ENCODE measurements at regions not wholly inside any gene's neighbourhood (a gene's known extent, or its start where the extent isn't known, plus 50 kb on each side); places are given as distances from the start of the nearest gene placed in this dataset.

DNA sequence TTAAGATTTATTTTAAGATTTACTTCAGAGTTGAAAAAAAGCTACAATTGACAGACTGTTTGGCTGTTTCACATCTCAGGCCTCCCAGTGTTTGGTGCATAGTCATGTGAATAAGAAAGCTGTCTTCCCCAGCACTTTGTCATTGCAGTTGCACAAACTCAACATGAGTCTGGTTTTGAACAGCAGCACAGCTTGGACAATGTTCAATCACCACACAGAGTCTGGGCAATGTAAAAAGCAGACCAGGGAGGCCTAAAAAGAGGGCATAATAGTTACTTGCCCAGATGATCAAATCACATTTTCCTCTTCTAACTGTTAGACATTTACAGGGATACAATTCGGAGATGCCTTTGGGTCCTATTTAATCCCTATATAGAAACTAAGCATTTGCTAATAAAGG, 1055.0 kb downstream of the RPA4 start:
- Mint-ChIP-seq H3K9me3 (no peaks in the 10 kb centered on the region), H3K4me3 (no peak overlapping the region), H3K27me3 (ENCODE audit: low read depth, poor library complexity) (no peaks in the 10 kb centered on the region), H3K27ac (no peak overlapping the region), H3K36me3 (ENCODE audit: low read depth) (no peaks in the 10 kb centered on the region), H3K4me1 (no peaks in the 10 kb centered on the region)
- TF ChIP-seq, protein P1, sequence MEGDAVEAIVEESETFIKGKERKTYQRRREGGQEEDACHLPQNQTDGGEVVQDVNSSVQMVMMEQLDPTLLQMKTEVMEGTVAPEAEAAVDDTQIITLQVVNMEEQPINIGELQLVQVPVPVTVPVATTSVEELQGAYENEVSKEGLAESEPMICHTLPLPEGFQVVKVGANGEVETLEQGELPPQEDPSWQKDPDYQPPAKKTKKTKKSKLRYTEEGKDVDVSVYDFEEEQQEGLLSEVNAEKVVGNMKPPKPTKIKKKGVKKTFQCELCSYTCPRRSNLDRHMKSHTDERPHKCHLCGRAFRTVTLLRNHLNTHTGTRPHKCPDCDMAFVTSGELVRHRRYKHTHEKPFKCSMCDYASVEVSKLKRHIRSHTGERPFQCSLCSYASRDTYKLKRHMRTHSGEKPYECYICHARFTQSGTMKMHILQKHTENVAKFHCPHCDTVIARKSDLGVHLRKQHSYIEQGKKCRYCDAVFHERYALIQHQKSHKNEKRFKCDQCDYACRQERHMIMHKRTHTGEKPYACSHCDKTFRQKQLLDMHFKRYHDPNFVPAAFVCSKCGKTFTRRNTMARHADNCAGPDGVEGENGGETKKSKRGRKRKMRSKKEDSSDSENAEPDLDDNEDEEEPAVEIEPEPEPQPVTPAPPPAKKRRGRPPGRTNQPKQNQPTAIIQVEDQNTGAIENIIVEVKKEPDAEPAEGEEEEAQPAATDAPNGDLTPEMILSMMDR (IDR thresholded peaks at IDR 0.05): no peak
- no peak for DNase-seq

DNA sequence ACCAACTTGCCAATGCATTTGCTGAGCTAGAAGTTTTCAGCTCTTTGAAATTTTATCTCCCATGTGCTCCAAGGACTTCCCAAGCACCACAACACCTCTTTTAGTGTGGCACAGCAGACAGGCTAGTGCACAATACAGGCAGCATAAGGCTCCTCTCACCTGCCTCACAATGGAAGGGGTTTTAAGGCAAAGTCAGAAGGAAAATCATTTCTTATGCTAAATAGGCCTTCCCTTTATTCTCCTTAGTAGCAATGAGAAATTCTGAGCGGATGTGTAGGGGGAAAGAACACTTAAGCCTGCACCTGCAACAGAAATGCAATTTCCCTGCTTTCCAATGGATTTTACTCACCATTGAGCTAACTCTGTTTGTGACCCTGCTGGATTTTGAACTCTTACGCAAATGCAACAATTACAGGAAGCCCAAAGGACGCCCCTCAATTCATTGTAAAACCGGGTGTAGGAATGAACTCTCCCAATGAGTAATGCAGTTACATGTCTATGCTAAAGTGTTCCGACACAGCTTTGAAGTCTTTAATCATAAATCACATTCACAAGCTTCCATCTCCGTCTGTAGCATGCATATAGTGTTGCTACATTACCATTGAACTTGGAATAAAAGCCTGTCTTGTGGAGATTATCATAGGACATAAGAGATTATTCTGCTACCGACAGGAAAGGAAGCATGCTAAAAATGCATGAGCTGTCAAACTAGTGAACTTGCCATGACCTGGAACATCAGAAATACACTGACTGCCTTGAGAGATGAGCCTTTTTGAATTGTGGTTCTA, 1084.9 kb downstream of the RPA4 start:
- Mint-ChIP-seq H3K27me3 (ENCODE audit: low read depth, poor library complexity) (no peaks in the 10 kb centered on the region), H3K27ac (no peak overlapping the region)

DNA sequence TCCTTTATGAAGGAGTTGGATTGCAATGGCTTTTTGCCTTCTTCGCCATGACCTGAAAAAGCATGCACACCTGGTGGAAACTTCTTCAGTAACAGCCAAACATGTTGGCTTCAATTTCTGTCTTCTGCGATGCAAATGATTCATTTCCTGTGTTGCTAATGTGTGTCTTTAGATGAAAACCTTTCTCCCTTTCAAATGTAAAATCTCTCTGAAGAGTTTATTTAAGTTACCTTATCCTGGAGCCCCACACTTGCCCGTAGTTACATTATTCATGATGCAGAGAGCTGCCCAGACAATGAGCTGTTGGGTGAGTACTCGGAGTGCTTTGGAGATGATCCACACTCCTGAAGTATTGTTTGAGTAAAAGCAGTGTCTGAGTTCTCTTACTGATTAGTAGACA, 1100.9 kb downstream of the RPA4 start:
- Mint-ChIP-seq H3K9me3 (no peaks in the 10 kb centered on the region), H3K36me3 (ENCODE audit: low read depth) (no peaks in the 10 kb centered on the region), H3K27ac (no peak overlapping the region), H3K4me3 (no peak overlapping the region), H3K4me1 (no peaks in the 10 kb centered on the region), H3K27me3 (ENCODE audit: low read depth, poor library complexity) (peaks cover 3% of the 10 kb centered on the region)
- TF ChIP-seq, protein P1 (IDR thresholded peaks at IDR 0.05): no peak
- no peak for DNase-seq

More for the DNA sequence above, 1084.9 kb downstream of the RPA4 start:
- Mint-ChIP-seq H3K36me3 (ENCODE audit: low read depth) (no peaks in the 10 kb centered on the region), H3K9me3 (no peaks in the 10 kb centered on the region), H3K4me1 (no peaks in the 10 kb centered on the region), H3K4me3 (no peak overlapping the region)
- DNase-seq: no peak
- TF ChIP-seq, protein P1 (IDR thresholded peaks at IDR 0.05): no peak

DNA sequence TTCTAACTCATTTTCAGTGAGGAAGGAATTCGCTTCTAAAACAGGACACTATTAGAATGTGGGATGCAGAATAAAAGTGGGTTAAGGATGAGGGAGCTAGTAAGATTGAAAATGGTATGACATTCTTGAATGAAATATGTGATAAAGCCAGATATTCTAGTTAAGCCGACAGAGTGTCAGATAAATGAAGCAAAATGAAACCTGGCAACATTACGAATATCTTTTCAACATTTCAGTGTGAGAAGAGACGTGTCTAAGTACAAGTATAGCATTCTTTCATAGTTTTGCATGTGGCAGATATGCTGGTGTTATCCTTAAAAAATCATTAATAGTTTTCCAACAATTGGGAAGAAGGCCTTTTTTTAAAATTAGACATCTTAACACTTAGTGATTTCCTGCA, 1101.4 kb downstream of the RPA4 start:
- Mint-ChIP-seq H3K27ac (no peak overlapping the region), H3K4me3 (no peak overlapping the region), H3K36me3 (ENCODE audit: low read depth) (no peaks in the 10 kb centered on the region), H3K27me3 (ENCODE audit: low read depth, poor library complexity) (peaks cover 3% of the 10 kb centered on the region), H3K4me1 (no peaks in the 10 kb centered on the region), H3K9me3 (peaks cover 1% of the 10 kb centered on the region)
- no peak for DNase-seq
- TF ChIP-seq, protein P1 (IDR thresholded peaks at IDR 0.05): no peak

DNA sequence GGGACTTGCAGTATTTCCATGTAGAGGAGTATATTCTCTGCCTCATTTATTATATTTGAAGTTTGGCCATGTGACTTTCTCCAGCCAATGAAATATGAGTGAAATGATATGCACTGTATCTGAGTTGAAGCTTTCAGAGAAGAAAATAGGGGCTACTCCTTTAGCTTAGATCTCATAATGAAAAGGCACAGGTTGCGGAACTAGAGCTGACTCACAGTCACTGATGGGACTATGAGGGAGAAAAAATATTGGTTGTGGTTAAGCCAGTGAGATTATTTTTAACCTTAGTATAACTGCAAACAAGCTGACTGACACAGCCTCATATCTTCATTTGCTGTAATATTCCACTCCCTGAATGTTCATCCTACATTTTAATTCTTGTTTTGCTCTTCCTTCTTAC, 1104.3 kb downstream of the RPA4 start:
- H3K9me3 Mint-ChIP-seq: peaks cover 12% of the 10 kb centered on the region
- TF ChIP-seq, protein P1 (IDR thresholded peaks at IDR 0.05): no peak
- no peak for DNase-seq
- no peak overlapping the region for H3K4me3 Mint-ChIP-seq
- no peaks in the 10 kb centered on the region for H3K4me1 Mint-ChIP-seq
- no peaks in the 10 kb centered on the region for H3K27me3 Mint-ChIP-seq (ENCODE audit: low read depth, poor library complexity)
- H3K36me3 Mint-ChIP-seq (ENCODE audit: low read depth): no peaks in the 10 kb centered on the region
- no peak overlapping the region for H3K27ac Mint-ChIP-seq

DNA sequence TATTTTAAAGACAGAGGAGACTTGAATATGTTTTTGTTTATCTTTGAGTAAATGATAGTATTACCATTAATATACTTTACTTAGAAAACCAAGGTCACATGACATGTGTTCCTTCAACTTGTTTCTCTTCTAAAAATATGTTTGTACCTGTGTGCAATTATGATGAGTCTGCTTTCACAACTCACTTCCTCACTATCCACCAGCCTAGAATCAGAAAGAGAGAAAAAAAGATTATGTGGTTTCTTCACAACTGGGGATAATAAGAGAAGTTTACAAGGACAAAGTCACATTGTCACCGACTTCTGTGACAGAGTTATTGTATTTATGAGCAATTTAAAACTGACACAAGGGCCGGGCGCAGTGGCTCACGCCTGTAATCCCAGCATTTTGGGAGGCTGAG, 1112.1 kb downstream of the RPA4 start:
- no peaks in the 10 kb centered on the region for H3K4me1 Mint-ChIP-seq
- no peak overlapping the region for H3K4me3 Mint-ChIP-seq
- no peaks in the 10 kb centered on the region for H3K27me3 Mint-ChIP-seq (ENCODE audit: low read depth, poor library complexity)
- H3K9me3 Mint-ChIP-seq: peaks cover 6% of the 10 kb centered on the region
- no peak overlapping the region for H3K27ac Mint-ChIP-seq
- DNase-seq: no peak
- H3K36me3 Mint-ChIP-seq (ENCODE audit: low read depth): no peaks in the 10 kb centered on the region
- TF ChIP-seq, protein P1 (IDR thresholded peaks at IDR 0.05): no peak

All from nephron progenitor cell (in vitro differentiated cells).